ENCODE measurements at regions not wholly inside any gene's neighbourhood (a gene's known extent, or its start where the extent isn't known, plus 50 kb on each side); places are given as distances from the start of the nearest gene placed in this dataset.
"Not testable (repeated sequence)": the region's sequence is repeated elsewhere in the genome, so short reads cannot be mapped to it uniquely, and the experiment has no call there.

DNA sequence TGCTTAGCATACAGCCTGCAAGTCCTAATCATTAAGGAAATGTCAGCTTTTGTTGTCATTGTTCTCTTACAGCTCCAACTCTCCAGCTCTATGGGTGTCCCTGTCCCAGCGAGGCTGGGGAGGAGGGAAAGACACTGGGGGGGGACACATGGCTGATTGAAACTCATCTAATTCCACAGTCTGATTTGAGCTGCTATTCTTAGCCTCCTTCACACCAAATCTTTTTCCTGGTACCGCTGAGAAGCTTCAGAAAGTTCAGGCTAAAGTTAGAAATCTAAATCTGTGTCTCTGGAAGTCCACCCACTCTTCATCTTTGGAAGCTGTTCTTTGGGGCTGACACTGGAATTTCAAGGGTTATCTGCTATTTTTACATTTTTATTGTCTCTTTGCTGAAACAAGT is 61.3 kb upstream of the RASGRP1 start:
- no peak overlapping the region for H3K4me3 ChIP-seq (ENCODE audit: insufficient read depth, low read depth, low read length, poor library complexity, severe bottlenecking)
- H3K36me3 ChIP-seq (ENCODE audit: control insufficient read depth, insufficient read depth, low read length) = no peaks in the 10 kb centered on the region
- H3K27ac ChIP-seq (ENCODE audit: insufficient read depth, low read length, poor library complexity, severe bottlenecking) = no peak overlapping the region
- no peaks in the 10 kb centered on the region for H3K9me3 ChIP-seq (ENCODE audit: control insufficient read depth, low read length)
- no peaks in the 10 kb centered on the region for H3K27me3 ChIP-seq (replicated peaks; ENCODE audit: control insufficient read depth, insufficient read depth, low read length, poor library complexity, severe bottlenecking)
- no peaks in the 10 kb centered on the region for H3K4me1 ChIP-seq (ENCODE audit: control insufficient read depth, insufficient read depth, low read length, poor library complexity, severe bottlenecking)
- DNase-seq = no peak

DNA sequence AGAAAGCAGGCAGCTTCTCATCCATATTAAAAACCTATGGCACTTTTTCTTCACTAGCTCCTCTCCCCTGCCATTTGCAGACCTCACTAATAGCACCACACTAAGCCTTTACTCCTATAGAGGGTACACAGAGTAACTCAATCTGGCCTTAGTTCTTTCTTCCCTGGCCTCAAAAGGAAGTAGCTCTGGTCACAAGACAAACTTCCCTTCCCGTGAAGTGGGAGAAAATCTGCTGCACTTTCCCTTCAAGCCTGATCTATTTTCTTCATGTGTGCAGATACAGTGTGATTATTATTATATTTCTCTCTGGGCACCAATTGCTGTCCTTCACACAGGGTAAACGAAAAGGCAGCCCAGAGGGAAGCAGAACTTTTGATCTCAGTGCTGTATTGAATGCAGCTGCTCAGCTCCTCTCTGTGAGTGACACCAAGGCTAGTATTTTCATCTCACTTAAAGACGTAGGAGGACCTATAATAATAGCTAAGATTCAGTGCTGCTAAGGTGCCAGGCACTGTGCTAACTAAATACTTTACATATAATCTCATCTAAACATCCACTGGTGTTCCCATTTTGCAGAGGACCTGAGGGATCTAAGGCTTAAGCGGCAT is 61.9 kb upstream of the RASGRP1 start:
- Histone ChIP-seq H3K4me3 (ENCODE audit: insufficient read depth, low read depth, low read length, poor library complexity, severe bottlenecking) (no peak overlapping the region), H3K9me3 (ENCODE audit: control insufficient read depth, low read length) (no peaks in the 10 kb centered on the region), H3K4me1 (ENCODE audit: control insufficient read depth, insufficient read depth, low read length, poor library complexity, severe bottlenecking) (no peaks in the 10 kb centered on the region), H3K27me3 (replicated peaks; ENCODE audit: control insufficient read depth, insufficient read depth, low read length, poor library complexity, severe bottlenecking) (no peaks in the 10 kb centered on the region), H3K27ac (ENCODE audit: insufficient read depth, low read length, poor library complexity, severe bottlenecking) (no peak overlapping the region), H3K36me3 (ENCODE audit: control insufficient read depth, insufficient read depth, low read length) (no peaks in the 10 kb centered on the region)
- DNase-seq = no peak

DNA sequence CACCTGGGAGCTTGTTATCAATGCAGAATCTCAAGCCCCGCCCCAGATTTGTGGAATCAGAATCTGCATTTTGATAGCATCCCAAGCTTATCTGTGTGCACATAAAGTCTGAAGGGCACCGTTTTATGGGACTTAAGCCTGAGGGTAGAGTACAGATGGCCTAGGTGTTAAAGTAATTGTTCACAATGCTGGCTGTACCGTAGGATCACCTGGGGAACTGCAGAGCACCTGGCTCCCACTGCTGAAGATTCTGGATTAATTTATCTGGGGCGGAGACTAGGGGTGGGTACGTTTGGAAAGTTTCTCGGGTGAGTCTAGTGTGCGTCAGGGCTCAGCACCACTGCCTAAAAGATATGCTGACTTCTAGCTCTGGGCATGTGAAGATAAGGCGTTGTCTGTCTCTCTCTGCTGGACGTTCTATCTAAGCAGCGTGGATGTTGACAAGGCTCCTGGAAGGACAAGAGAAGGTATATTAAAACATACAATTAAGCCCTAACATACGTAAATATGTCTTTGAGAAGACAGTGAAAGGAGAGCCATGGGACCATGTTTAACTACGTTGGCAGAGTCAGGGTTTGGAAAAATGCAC is 63.2 kb upstream of the RASGRP1 start:
- H3K9me3 ChIP-seq (ENCODE audit: control insufficient read depth, low read length) = no peaks in the 10 kb centered on the region

DNA sequence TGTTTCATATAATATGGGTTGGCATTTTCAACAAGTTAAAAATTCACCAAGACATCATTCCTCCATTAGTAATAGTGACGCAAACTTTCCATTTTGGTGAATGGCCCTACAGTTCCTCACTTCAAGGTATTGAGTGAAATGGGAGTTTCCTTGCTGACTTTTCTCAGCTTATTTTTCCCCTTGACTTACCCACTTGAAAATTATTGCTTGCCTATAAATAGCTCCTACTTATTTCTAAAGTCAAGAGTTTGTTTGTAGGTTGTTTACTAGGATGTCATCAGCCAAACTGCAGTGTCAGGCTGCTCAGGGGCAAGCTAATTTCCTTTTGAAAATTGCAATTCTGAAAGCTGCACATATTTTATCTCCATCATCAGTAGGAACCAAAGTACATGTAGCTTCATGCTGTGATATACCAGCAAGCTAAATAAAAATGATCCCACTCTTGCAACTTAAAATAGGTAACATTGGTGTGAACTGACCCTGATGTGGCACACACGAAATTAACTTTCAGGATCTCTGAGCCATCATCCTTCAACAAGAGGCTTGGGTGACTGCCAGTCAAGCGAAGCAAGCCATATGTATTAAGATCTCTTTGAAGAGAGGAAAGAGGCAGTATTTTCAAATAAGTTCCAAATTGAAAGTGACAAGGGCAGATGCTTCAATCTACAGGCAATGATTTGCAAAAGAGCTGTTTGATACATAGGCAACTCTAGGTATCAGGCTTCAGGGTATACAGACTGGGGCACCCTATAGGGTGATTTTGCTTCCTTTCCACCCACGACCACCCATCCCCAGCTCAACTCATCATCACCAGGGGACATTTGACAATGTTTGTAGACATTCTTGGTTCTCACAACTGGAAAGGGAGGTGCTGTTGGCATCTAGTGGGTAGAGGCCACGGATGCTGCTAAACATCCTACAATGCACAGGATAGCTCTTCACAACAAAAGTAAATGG is 66.8 kb upstream of the RASGRP1 start:
- Histone ChIP-seq H3K36me3 (ENCODE audit: control insufficient read depth, insufficient read depth, low read length) (no peaks in the 10 kb centered on the region), H3K4me1 (ENCODE audit: control insufficient read depth, insufficient read depth, low read length, poor library complexity, severe bottlenecking) (no peaks in the 10 kb centered on the region), H3K27ac (ENCODE audit: insufficient read depth, low read length, poor library complexity, severe bottlenecking) (no peak overlapping the region)

More for the DNA sequence above, 63.2 kb upstream of the RASGRP1 start:
- Histone ChIP-seq H3K27ac (ENCODE audit: insufficient read depth, low read length, poor library complexity, severe bottlenecking) (no peak overlapping the region), H3K4me3 (ENCODE audit: insufficient read depth, low read depth, low read length, poor library complexity, severe bottlenecking) (no peak overlapping the region), H3K27me3 (replicated peaks; ENCODE audit: control insufficient read depth, insufficient read depth, low read length, poor library complexity, severe bottlenecking) (no peaks in the 10 kb centered on the region), H3K36me3 (ENCODE audit: control insufficient read depth, insufficient read depth, low read length) (no peaks in the 10 kb centered on the region), H3K4me1 (ENCODE audit: control insufficient read depth, insufficient read depth, low read length, poor library complexity, severe bottlenecking) (no peaks in the 10 kb centered on the region)
- DNase-seq = no peak

DNA sequence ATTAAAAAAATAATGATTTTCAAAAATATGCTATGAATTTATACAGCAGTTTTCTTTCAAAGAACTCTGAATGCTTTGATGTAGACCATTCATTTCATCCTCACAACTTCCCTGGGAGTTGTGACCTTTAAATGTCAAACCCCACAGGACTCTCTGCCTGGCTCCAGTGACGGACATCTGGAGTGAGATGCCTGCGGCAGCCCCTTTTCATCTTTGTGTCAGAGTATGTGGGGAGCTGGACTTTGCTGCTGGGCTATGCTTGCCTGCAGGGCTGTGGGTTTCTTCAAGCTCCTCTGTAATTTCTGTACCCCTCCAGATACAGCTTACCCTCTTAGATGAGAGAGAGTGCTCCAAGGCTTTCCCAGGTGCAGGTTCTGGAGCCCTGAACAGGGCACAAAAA is 70.6 kb upstream of the RASGRP1 start:
- Histone ChIP-seq H3K27me3 (replicated peaks; ENCODE audit: control insufficient read depth, insufficient read depth, low read length, poor library complexity, severe bottlenecking) (no peaks in the 10 kb centered on the region), H3K4me1 (ENCODE audit: control insufficient read depth, insufficient read depth, low read length, poor library complexity, severe bottlenecking) (no peaks in the 10 kb centered on the region), H3K36me3 (ENCODE audit: control insufficient read depth, insufficient read depth, low read length) (no peaks in the 10 kb centered on the region), H3K4me3 (ENCODE audit: insufficient read depth, low read depth, low read length, poor library complexity, severe bottlenecking) (no peak overlapping the region), H3K27ac (ENCODE audit: insufficient read depth, low read length, poor library complexity, severe bottlenecking) (no peak overlapping the region), H3K9me3 (ENCODE audit: control insufficient read depth, low read length) (no peaks in the 10 kb centered on the region)
- DNase-seq = no peak

More for the DNA sequence above, 66.8 kb upstream of the RASGRP1 start:
- Histone ChIP-seq H3K4me3 (ENCODE audit: insufficient read depth, low read depth, low read length, poor library complexity, severe bottlenecking) (no peak overlapping the region), H3K27me3 (replicated peaks; ENCODE audit: control insufficient read depth, insufficient read depth, low read length, poor library complexity, severe bottlenecking) (no peaks in the 10 kb centered on the region), H3K9me3 (ENCODE audit: control insufficient read depth, low read length) (no peaks in the 10 kb centered on the region)
- no peak for DNase-seq

DNA sequence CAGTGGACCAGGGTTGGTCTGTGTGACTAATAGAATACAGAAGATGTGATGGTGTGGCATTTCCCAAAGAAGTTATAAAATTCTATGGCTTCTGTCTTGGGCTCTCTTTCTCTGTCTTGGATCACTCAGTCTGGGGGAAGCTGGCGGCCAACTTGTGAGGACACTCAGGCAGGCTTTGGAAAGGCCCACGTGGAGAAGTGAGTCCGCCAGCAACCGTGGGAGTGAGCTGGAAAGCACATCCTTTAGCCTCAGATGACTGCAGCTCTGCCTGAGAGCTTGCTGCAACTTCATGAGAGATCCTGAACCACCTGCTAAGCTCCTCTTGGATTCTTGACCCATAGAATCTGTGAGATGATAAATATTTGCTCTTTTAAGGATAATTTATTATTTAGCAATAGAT is 72.0 kb upstream of the RASGRP1 start:
- Histone ChIP-seq H3K27me3 (replicated peaks; ENCODE audit: control insufficient read depth, insufficient read depth, low read length, poor library complexity, severe bottlenecking) (no peaks in the 10 kb centered on the region), H3K9me3 (ENCODE audit: control insufficient read depth, low read length) (no peaks in the 10 kb centered on the region), H3K36me3 (ENCODE audit: control insufficient read depth, insufficient read depth, low read length) (no peaks in the 10 kb centered on the region), H3K4me3 (ENCODE audit: insufficient read depth, low read depth, low read length, poor library complexity, severe bottlenecking) (no peak overlapping the region), H3K27ac (ENCODE audit: insufficient read depth, low read length, poor library complexity, severe bottlenecking) (no peak overlapping the region), H3K4me1 (ENCODE audit: control insufficient read depth, insufficient read depth, low read length, poor library complexity, severe bottlenecking) (no peaks in the 10 kb centered on the region)
- no peak for DNase-seq

DNA sequence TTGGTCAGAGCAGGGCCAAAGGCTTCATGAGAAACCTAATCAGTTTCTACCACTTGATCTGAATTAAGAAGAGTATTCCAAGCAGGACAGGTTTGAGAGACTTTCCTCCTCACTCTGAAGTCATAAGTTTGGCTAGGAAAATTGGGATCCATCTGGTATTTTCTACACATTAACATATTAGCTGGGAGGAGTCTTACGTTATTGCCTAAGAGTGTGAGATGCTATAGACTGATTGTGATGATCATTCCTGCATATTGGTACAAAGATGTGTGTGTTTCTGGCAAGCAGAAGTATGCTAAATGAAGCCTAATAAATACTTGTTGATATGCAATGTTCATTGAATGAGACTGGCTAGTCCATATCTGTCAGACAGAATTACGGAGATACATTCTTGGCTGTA is 73.5 kb upstream of the RASGRP1 start:
- Histone ChIP-seq H3K4me3 (ENCODE audit: insufficient read depth, low read depth, low read length, poor library complexity, severe bottlenecking) (no peak overlapping the region), H3K27me3 (replicated peaks; ENCODE audit: control insufficient read depth, insufficient read depth, low read length, poor library complexity, severe bottlenecking) (no peaks in the 10 kb centered on the region), H3K9me3 (ENCODE audit: control insufficient read depth, low read length) (no peaks in the 10 kb centered on the region), H3K36me3 (ENCODE audit: control insufficient read depth, insufficient read depth, low read length) (no peaks in the 10 kb centered on the region), H3K4me1 (ENCODE audit: control insufficient read depth, insufficient read depth, low read length, poor library complexity, severe bottlenecking) (no peaks in the 10 kb centered on the region), H3K27ac (ENCODE audit: insufficient read depth, low read length, poor library complexity, severe bottlenecking) (no peak overlapping the region)
- DNase-seq = no peak

DNA sequence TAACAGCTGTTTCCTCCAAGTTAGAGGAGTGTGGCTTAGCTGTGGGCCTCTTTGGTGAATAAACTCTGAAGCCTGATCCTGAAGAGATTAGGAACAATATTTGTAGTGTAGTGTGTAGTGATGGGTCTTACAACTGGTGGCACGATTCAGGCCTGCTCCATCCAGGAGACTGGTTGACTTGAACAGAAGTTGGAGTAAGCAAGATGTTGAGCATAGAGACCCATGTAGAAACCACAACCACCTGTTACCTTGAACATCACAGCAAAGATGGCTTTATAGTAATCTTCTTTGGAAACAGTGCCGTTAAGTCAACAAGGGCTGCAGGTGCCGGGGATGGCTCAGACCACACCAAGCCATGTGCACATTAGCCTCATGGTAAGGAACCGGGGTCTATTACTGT is 74.2 kb upstream of the RASGRP1 start:
- Histone ChIP-seq H3K36me3 (ENCODE audit: control insufficient read depth, insufficient read depth, low read length) (no peaks in the 10 kb centered on the region), H3K27ac (ENCODE audit: insufficient read depth, low read length, poor library complexity, severe bottlenecking) (no peak overlapping the region), H3K4me1 (ENCODE audit: control insufficient read depth, insufficient read depth, low read length, poor library complexity, severe bottlenecking) (no peaks in the 10 kb centered on the region), H3K27me3 (replicated peaks; ENCODE audit: control insufficient read depth, insufficient read depth, low read length, poor library complexity, severe bottlenecking) (no peaks in the 10 kb centered on the region), H3K4me3 (ENCODE audit: insufficient read depth, low read depth, low read length, poor library complexity, severe bottlenecking) (no peak overlapping the region), H3K9me3 (ENCODE audit: control insufficient read depth, low read length) (no peaks in the 10 kb centered on the region)
- DNase-seq = no peak

DNA sequence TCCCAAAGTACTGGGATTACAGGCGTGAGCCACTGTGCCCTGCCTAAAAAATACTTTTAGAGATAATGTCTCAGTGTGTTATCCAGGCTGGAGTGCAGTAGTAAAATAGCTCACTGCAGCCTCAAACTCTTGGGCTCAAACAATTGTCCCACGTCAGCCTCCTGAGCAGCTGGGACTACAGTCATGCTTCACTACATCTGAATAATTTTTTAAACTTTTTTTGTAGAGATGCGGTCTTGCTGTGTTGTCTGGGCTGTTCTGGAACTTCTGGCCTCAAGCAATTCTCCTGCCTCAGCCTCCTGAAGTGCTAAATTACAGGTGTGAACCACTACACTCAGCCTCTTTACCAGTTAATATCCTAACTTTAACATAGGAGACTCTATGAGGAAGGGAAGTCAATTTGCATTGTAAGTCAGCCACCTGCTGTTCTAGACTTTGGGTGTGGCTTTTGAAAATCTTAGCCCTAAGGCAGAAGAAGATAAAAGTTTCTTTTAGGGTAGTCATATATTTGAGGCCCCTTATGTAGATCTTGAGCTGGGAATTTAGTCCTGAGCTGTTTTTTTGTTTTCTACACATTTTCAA is 78.2 kb upstream of the RASGRP1 start:
- DNase-seq = no peak
- H3K36me3 ChIP-seq (ENCODE audit: control insufficient read depth, insufficient read depth, low read length) = no peaks in the 10 kb centered on the region
- no peak overlapping the region for H3K27ac ChIP-seq (ENCODE audit: insufficient read depth, low read length, poor library complexity, severe bottlenecking)
- H3K4me3 ChIP-seq (ENCODE audit: insufficient read depth, low read depth, low read length, poor library complexity, severe bottlenecking) = no peak overlapping the region
- no peaks in the 10 kb centered on the region for H3K9me3 ChIP-seq (ENCODE audit: control insufficient read depth, low read length)
- no peaks in the 10 kb centered on the region for H3K27me3 ChIP-seq (replicated peaks; ENCODE audit: control insufficient read depth, insufficient read depth, low read length, poor library complexity, severe bottlenecking)
- H3K4me1 ChIP-seq (ENCODE audit: control insufficient read depth, insufficient read depth, low read length, poor library complexity, severe bottlenecking) = peaks cover 7% of the 10 kb centered on the region

DNA sequence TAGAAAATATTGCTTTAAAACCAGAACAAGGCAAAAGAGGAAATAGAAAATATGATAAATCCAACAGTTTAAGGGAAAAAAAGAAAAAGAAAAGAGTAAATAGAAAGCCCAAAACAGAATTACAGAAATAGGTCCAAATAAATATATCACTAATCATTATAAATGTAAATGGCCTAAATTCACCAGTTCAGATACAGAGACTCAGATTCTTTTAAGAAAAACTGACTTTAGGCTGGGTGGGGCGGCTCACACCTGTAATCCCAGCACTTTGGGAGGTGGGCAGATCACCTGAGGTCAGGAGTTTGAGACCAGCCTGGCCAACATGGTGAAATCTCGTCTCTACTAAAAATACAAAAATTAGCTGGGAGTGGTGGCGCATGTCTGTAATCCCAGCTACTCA is 79.7 kb upstream of the RASGRP1 start:
- H3K36me3 ChIP-seq (ENCODE audit: control insufficient read depth, insufficient read depth, low read length); H3K4me1 ChIP-seq (ENCODE audit: control insufficient read depth, insufficient read depth, low read length, poor library complexity, severe bottlenecking); DNase-seq; H3K27me3 ChIP-seq (replicated peaks; ENCODE audit: control insufficient read depth, insufficient read depth, low read length, poor library complexity, severe bottlenecking); H3K4me3 ChIP-seq (ENCODE audit: insufficient read depth, low read depth, low read length, poor library complexity, severe bottlenecking); H3K27ac ChIP-seq (ENCODE audit: insufficient read depth, low read length, poor library complexity, severe bottlenecking); H3K9me3 ChIP-seq (ENCODE audit: control insufficient read depth, low read length): not testable (repeated sequence)
